ENCODE measurements at regions not wholly inside any gene's neighbourhood (a gene's known extent, or its start where the extent isn't known, plus 50 kb on each side); places are given as distances from the start of the nearest gene placed in this dataset.
A peak's percentile ranks its signal among the peaks of the same experiment; 100 is the strongest.
"Not testable (repeated sequence)": the region's sequence is repeated elsewhere in the genome, so short reads cannot be mapped to it uniquely, and the experiment has no call there.

DNA sequence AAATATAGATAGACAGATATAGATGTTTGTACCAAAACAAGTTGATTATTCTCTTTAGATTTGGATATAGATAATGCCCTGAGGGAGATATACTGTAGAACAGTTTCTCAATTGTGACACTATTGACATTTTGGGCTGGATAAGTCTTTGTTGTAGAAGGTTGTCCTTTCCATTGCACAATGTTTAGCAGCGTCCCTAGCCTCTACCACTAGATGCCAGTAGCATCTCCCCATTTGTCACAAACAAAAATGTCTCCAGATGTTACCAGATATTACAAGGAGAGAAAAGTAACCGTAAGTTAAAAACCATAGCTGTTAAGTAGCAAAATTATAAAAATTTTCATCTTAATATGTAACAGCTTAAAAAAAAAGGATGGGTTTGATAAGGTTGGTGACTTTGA, 2595.3 kb downstream of the ARAP2 start:
- peak; percentile 7 for DNase-seq

DNA sequence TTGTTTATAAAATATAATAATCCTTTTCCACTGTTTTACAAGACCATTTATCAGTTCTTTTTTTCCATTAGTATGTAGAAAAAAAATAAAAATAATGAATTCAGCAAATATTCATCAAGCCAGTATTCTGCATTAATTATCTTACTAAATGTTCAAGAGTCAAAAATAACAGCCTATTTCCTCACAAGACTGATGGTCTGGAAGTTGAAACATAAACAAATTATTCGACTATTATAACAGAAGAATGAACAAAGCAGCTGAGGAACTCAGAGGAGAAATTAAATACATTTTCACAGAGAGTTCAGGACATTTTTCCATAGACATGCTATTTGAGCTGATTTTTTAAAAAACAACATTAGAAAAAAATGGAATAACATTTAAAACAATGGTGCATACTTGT, 2594.8 kb downstream of the ARAP2 start:
- no peak for DNase-seq

DNA sequence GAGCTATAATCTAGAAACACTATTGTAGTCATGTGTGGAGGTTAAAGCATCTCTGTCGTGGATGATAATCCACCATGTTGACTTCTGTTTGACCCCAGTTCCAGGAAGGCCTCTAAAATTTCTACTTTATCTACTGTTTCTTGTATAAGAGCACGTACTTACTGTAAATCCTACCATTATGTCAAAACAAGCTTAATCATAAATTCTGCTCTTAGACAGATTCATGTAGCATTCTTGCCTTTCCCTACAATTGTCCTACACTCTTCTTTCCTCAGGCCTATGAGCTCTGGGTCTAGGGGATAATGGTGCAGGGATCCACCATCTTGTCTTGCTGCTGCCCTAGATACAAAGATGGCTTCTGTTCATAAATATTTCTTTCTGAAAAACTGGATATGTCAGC, 2594.3 kb downstream of the ARAP2 start:
- no peak for DNase-seq

DNA sequence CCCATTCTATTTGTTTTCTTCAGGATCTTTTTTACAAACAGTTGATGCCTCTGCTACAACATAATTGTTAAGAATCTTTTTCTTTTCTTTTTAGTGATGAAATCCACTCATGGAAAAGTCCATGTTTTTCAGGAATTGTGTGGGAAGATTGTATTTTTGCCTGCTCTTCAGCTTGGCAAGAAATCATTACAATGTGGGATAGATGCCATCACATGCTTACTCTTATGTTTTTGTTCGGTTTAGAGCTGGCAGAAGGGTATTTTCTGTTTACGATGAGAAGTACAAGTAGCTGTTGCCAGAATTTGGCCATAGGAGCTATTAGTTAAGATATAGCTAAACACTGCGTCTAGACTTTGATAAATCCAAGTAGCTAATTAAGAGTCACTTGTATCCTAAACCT, 2585.3 kb downstream of the ARAP2 start:
- DNase-seq: no peak

DNA sequence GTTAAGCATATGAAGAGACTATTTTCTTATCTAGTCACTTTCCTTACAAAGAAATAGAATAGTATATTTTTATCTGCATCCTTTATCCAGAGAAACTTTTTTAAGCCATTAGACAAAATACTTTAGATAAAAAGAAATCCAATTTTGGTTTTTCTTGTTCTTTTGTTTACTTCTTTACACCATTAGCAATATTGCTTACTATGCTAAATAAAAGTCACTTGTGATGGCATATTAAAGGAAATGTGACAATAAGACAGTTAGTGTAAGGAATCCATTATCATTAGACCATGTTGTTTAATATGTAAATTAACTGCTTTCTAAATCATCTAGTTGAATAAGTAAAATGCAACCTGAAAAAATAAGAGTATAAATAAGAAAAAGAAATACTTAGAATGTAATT, 2582.7 kb downstream of the ARAP2 start:
- no peak for DNase-seq

DNA sequence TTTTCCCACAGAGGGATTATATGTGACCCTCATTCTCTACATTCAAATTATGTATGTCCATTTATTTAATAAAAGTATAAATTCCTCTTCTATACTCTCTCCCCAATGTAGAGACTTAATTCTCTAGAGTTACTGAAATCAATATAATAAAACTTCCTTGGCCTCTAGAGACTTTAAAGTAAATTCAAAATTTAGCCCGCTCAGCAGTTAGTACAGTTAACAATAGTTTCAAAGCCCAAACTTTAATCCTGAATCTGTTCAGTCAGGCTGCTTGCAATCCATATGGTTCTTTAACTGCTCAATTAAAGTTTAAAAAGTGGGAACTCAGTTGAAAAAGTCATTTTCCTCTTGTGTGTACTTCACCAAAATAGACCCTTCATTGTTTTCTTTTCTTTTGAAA, 2558.4 kb downstream of the ARAP2 start:
- DNase-seq: no peak

DNA sequence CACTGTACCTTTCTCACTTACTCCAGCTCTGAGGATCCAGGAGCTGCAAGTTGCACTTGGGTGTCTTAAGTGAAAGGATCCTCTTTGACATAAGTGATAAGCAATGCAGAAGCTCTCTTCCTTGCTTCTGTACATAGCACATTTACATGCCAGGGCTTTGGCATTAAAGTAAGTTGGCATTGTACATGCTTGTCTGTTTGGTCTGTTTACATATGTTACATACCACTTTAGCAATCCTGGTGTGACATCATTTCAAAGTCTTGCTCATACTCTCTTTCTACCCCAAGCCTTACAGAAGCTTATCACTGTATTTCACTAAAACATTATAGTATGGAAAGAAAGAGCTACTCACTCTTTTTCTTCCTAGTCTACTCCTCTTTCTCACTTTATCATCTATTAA, 2548.3 kb downstream of the ARAP2 start:
- no peak for DNase-seq

DNA sequence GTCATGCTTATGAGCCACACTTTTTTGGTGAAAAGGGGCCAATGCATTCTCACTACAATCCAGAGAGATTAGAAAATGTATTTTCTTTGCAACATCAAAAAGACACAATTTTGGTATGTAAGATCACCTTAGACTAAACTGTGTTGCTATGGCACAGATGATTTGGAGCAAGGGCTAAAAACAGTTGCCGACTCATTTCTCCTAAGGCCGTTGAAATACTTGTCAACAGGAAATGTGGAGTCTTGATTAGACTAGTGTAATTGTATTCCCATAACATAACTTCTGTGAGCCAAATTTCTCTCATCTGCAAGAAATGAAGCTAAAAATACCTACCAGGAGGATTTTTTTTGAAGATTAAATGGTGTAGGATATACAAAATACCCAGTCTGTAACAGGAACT, 2547.7 kb downstream of the ARAP2 start:
- no peak for DNase-seq

DNA sequence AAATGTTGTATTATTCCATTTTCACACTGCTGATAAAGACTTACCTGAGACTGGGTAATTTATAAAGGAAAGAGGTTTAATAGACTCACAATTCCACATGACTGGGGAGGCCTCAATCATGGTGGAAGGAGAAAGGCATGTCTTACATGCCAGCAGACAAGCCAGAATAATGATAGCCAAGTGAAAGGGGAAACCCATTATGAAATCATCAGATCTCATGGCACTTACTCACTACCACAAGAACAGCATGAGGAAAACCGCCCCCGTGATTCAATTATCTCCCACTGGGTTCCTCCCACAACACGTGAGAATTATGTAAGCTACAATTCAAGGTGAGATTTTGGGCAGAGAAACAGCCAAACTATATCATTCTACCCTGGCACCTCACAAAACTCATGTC, 2535.1 kb downstream of the ARAP2 start:
- no peak for DNase-seq

DNA sequence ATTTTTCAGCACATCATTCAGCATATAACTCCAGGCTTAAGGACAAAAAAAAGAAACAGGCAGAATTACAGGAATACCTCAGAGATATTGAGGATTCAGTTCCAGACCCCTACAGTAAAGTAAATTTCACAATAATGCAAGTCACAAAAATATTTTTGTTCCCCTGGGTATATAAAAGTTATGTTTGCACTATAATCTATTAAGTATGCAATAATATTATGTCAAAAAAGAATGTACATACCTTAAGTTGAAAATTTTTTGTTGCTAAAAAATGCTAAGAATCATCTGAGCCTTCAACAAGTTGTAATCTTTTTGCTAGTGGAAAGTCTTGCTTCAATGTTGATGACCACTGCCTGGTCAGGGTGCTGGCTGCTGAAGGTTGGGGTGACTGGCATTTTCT, 2532.5 kb downstream of the ARAP2 start:
- DNase-seq: no peak

DNA sequence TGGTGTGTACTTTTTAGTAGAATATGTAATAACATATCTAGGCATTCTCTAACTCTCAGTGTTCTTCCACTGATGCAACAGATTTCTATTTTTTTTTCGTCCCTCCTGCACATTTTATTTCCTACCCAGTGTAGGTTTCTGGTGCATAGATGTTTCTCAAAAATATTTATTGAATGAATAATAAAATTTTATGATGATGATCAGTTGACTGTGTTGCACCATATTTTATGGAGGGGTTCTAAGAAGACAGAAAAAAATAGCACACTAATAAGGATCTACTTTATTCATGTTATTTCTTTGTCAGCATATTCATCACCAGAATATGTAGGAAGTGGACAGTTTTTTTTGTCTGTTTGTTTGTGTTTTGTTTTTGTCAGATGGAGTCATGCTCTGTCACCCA, 2529.3 kb downstream of the ARAP2 start:
- no peak for DNase-seq

DNA sequence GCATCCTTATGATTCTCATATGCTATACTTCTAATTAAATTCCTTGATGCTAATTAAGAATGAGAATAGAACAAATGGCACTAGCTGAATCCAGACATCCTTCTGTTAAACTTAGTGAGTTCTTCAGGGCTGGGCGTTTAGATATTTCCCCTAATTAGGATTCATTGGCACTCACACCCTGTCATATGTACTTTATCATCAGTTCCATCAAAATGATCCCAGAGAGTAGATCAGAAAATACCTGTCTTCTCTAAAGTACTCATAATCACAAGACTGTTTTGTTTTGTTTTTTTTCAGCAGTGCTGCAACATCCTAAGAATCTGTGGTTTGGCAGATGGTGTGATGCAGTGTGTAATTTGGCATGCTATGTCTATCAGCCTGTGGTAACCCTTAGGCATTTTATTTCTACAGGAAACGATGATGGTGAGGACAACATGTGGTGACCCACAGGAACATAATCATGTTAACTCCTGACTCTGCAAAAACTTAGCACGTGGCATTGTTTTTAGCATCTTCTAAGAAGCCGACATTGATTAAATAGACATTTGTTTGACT, 2528.4 kb downstream of the ARAP2 start:
- no peak for DNase-seq

DNA sequence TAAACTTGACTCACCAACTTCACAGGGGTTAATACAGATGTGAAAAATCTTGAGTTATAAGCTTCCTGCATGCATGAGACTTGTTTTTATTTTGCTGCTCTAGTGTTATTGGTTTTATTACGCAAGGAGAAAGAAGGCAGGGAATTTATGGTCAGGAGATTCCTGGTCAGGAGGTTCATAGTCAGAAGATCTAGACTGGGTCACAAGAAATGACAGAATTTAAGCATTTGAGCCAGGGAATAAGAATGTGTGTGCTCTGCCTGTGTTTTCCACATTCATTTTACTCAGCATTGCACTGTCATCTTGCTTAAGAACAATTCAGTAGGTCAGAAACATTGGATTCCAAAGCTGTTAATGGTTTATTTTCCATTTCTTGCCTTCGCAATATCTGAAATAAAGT, 2522.1 kb downstream of the ARAP2 start:
- no peak for DNase-seq

DNA sequence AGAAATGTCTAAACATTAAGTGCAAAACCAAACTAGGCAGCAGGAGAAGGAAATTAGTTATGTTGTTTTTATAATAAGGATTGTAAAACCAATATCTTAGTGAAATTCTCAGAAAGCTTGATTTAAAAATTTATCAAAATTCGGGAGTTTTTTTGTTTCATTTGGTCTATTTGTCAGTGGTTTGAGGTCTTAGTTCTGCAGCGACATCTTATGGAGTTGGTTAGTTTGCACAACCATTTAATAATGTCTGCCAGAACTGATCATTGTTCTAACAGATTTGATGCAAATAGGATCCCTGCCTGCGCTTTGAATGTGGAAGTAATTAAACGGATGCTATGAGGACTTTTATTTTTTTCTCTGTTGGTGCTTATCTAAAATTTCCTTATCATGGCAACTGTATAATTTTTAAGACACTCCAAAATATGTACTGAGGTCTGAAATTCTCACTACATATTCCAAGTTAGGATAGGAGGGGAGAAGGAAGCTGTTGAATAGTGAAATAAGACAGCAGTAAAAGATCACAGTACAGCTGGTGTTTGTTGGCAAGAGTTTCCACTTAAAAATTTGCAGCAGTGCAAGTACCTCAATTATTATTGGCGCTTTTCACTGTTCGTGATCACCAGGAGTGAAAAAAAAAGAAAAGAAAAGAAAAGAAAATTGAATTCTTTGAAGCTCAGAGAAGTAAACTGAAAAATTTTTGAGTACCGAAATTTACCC, 2521.4 kb downstream of the ARAP2 start:
- no peak for DNase-seq

DNA sequence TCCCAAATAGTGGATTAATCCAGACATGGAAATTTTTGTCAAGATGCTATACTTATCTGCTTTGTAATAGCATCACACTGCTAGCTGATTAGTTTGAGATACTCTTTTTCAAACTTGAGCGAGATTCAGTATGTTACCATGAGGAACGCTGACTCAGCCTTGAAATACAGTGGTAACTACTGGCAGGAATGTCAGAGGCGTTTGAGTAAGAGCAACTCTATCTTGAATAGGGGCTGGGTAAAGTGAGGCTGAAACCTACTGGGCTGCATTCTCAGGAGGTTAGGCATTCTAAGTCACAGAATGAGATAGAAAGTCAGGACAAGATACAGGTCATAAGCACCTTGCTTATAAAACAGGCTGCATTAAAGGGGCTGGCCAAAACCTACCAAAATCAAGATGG, 2519.6 kb downstream of the ARAP2 start:
- DNase-seq: no peak

DNA sequence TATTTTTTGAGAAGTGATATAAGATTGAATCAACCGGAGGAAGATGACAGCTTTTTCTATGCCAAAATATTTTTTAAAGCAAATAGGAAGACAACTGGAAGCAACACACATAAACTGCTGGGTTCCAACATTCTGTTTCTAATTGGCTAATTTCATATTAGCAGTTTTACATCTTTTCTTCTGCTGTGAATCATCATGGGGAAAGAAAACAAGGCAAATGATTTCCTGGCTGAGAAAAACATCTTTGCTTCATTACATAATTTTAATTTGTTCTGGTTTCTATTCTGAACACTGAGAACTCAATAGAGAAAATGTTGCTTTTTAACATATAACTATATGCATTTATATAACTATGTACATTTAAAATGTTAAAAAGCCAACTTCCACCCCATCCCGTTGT, 2518.5 kb downstream of the ARAP2 start:
- no peak for DNase-seq

DNA sequence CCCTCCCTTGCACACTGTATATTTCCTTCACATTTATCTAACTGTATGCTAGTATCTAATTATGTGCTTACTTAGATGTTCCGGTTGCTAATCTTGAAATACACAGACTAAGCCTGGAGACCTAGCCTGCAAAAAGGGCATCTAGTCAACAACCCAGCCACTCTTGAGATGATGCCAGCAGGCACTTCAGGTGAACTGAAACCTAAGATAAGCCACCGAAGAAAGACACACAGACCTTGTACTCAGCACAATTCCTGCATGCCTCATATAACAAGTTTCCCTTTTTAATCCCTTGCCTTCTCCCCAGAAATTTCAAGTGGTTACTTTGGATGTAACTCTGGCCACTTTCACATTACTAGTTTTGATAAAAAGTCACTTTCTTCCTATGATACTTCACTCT, 2506.6 kb downstream of the ARAP2 start:
- DNase-seq: peak; percentile 16

DNA sequence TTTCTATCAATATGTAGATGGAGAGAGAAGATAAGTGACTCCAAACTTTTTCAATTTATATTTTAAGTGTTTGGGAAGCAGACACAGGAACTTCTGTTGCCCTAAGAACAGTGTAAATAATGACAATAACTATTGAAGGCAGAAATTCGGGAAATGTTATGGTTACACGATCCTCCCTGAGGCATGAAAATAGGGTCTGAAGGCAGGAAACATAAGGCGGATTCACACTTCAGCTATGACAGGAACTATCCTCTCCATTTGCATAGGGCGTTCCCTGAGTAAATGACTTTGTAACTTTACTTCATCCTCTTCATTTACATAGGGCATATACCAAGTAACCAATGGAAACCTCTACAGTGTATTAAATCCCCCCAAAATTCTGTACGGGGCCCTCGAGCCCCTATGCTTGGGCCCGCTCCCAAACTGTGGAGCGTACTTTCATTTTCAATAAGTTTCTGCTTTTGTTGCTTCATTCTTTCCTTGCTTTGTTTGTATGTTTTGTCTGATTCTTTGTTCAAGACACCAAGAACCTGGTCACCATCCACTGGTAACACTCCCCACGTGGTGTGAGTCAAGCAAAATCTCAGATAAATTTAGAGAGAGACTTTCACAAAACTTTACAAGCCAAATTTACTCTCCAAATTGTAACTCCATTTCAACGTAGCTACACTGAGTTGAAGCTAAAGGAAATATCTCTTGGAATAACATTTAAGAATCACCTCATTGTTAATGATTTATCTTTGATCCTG, 2504.3 kb downstream of the ARAP2 start:
- no peak for DNase-seq

DNA sequence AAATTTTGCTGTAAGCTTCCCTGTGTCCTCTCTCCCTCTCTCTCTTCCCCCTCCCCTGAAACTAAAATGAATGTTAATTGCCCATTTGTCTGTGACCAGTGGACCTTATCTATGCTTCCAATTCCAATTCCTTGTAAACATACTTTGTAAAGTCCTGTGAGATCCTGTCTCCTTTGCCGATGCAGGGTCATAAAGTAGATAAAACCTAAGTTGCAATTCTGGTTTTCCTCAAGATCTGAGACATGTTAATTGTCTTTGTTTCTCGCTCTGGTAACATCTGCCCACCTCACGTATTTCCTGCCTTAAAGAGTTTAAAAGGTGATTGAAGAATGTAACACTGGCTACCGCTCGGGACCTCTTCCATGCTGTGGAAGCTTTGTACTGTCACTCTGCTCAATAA, 2503.4 kb downstream of the ARAP2 start:
- DNase-seq: not testable (repeated sequence)

DNA sequence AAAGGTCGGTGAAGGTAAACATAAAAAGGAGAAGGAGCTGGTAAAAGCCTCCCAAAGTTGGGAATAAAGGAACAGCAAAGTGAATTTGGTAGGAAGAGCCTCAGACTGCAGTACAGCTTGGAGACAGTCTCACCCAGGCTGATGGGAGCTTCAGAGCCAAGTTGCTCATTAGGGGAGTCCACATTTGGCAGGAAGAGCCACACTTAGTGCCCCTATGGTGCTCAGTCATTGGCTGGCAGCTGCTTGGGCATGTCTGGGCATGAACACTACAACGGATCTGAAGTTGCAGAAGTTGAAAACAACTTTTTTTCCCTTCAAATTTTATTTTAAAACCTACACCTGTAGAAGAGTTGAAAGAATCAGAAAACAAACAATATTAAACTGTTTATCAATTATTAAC, 2497.3 kb downstream of the ARAP2 start:
- no peak for DNase-seq

DNA sequence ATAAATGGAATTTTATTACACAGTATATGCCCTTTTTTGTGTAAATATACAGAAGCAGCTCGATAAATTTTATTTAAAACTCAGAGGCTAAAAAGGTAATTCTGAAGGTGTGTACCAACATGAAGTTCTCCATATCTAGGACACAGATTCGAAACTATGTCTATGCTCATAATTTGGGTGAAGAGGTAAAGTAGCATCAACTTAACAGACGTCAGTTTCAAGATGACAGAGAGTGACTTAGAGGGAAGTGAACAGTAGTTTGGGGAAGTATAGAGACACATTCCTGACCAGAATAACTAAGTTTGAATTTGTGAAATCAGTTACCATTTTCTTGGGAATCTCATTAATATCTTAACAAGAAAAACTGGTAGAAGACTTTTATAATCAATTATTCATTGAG, 2493.3 kb downstream of the ARAP2 start:
- DNase-seq: no peak

DNA sequence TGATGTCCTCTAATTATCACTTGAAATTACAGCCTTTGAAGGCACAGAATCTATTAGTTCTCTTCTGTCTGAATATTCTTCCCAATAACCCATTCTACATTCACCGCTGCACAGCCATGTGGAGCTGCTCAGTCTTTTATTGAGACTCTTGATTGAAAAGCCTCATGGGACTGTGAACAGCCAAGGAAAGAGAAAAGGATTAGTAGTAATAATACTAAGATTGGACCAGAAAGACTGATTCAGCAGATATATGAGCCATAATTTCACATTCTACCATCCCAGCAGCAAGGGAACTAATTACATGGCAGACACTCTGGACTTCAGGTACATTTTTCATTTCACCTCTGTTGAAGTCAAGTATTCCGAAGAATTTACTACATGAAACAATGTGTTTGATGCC, 2471.7 kb downstream of the ARAP2 start:
- no peak for DNase-seq

DNA sequence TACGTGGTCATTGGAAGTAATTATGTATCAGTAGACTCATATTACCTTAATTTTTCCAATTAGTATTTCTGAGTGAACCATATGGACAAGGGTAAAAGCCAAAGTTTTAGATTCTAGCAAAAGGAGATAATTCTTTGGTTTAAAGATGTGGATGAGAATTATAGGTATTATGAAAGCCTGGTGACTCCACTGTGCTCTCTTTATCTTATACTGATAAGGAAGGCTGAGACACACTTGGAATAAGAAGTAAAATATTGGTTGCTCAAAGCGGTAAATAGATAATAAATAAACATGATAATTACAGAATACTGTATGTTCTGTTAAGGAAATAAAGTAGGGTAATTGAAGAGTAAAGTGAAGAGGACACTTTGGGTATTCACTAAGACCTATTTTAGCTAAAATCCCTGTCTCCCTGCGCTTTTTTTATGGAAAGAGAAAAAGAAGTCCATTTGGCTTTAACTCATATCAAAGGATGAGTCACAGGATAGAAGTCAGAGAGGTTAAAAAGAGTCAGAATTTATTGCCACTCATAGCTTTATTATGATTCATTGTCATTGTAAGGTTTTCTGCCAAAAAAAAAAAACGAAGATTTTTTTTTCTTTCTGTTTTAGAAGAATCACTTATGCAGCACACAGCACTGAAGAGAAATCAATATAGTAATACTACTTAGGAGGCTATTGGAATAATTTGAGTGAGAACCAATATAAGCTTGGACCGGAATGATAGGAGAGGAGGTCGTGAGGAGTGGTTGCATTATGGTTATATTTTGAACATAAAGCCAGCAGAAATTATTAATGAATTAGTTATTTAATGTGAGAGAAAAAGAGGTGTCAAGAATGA, 2463.1 kb downstream of the ARAP2 start:
- no peak for DNase-seq

DNA sequence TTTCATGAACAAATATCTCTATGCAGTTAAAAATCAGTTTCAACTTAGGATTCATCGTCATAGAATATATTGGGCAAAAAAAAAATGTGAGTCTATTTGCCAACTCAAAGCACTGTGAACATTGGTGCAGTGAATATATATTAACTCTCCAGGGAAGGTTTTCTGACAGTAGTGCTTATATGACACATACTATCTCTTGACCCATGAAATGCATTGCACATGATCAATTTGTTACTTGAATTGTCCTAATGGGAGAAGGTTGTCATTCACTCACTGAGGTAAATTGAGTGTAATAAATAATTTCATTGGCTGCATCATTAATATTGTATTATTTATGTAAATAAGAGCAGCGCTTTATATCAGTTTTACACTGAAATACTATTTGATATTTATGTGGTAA, 2458.5 kb downstream of the ARAP2 start:
- no peak for DNase-seq
